GM12878 (cell line): ENCODE measurements at regions not wholly inside any gene's neighbourhood (a gene's known extent, or its start where the extent isn't known, plus 50 kb on each side); places are given as distances from the start of the nearest gene placed in this dataset.

Source experiments
- CTCF ChIP-seq, 3 experiments: IDR thresholded peaks in 2 of 3; conservative IDR thresholded peaks in 1 of 3; 2 replicates each; pipeline ENCODE4 v1.5.1; 2011; ENCODE audit warnings: low read depth in 3 of 3, low read length in 3 of 3, mild to moderate bottlenecking in 3 of 3, control low read depth in 2 of 3, moderate library complexity in 2 of 3, inconsistent platforms in 1 of 3, mixed read lengths in 1 of 3; ENCODE audit not compliant: control insufficient read depth in 2 of 3, insufficient read depth in 1 of 3; ENCODE audit errors: extremely low read depth in 1 of 3
- EP300 ChIP-seq, 2 experiments: fragments of 150-350 bp in 1 of 2; IDR thresholded peaks; 2 replicates each; pipeline ENCODE4 v1.6.1; 2011 to 2012; ENCODE audit warnings: low read depth in 2 of 2, low read length in 2 of 2, borderline replicate concordance in 1 of 2, improper control_type of control experiment in 1 of 2, inconsistent platforms in 1 of 2; ENCODE audit not compliant: control insufficient read depth in 1 of 2
- POLR2A ChIP-seq: IDR thresholded peaks from 2 replicates; pipeline ENCODE4 v1.6.1; 2011; ENCODE audit warnings: low read depth, mild to moderate bottlenecking, low read length
- POLR2AphosphoS2 ChIP-seq: IDR thresholded peaks from 2 replicates; pipeline ENCODE4 v1.6.1; 2011; ENCODE audit warnings: low read depth, mild to moderate bottlenecking, low read length, improper control_type of control experiment, moderate library complexity
- RAD51 ChIP-seq: fragments of 450-650 bp; IDR thresholded peaks from 2 replicates; pipeline ENCODE4 v1.6.1; 2016; ENCODE audit warnings: moderate library complexity, mild to moderate bottlenecking, inconsistent platforms
- TF ChIP-seq, protein P1 (sequence below): IDR thresholded peaks from 2 replicates; pipeline ENCODE4 v1.6.1; 2012; ENCODE audit warnings: low read depth, low read length, improper control_type of control experiment

- TF ChIP-seq RAD51 (no peak), POLR2AphosphoS2 (no peak), POLR2A (no peak), EP300 (IDR thresholded peaks at IDR 0.05; ENCODE audit: borderline replicate concordance in 1 of 2, control insufficient read depth in 1 of 2, low read depth in 2 of 2, low read length in 2 of 2) (no peak), CTCF (IDR thresholded peaks at IDR 0.05 in 2 of 3, conservative IDR thresholded peaks at IDR 0.05 in 1 of 3; ENCODE audit: control insufficient read depth in 2 of 3, extremely low read depth in 1 of 3, insufficient read depth in 1 of 3, low read depth in 3 of 3, low read length in 3 of 3) (no peak)
- TF ChIP-seq, protein P1, sequence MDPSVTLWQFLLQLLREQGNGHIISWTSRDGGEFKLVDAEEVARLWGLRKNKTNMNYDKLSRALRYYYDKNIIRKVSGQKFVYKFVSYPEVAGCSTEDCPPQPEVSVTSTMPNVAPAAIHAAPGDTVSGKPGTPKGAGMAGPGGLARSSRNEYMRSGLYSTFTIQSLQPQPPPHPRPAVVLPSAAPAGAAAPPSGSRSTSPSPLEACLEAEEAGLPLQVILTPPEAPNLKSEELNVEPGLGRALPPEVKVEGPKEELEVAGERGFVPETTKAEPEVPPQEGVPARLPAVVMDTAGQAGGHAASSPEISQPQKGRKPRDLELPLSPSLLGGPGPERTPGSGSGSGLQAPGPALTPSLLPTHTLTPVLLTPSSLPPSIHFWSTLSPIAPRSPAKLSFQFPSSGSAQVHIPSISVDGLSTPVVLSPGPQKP, result no peak
These were observed 138.2 kb upstream of the PLPP4 start for GRCh38 chr10:120318862-120319261.
